ENCODE measurements at regions not wholly inside any gene's neighbourhood (a gene's known extent, or its start where the extent isn't known, plus 50 kb on each side); places are given as distances from the start of the nearest gene placed in this dataset.

DNA sequence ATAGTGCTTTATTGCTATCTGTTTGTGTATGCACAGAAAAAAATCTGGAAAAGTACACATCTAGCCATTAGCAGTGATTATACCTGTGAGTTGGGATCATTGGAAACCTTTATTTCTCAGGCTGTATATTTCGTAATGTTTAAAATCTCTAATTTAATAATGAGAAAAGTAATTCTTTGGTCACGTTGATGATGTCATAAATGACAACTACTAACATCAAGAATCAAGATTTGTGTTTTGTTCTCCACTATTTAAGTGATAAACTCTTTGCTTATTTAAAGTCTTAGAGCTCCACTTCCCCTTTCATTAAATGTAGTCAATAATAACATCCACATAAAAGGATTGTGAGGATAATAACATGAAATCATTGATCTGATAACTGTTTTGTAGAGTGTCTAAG is 126.2 kb downstream of the TMA16 start:
- no peak overlapping the region for H3K27ac ChIP-seq
- TF ChIP-seq, protein P1, sequence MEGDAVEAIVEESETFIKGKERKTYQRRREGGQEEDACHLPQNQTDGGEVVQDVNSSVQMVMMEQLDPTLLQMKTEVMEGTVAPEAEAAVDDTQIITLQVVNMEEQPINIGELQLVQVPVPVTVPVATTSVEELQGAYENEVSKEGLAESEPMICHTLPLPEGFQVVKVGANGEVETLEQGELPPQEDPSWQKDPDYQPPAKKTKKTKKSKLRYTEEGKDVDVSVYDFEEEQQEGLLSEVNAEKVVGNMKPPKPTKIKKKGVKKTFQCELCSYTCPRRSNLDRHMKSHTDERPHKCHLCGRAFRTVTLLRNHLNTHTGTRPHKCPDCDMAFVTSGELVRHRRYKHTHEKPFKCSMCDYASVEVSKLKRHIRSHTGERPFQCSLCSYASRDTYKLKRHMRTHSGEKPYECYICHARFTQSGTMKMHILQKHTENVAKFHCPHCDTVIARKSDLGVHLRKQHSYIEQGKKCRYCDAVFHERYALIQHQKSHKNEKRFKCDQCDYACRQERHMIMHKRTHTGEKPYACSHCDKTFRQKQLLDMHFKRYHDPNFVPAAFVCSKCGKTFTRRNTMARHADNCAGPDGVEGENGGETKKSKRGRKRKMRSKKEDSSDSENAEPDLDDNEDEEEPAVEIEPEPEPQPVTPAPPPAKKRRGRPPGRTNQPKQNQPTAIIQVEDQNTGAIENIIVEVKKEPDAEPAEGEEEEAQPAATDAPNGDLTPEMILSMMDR (conservative IDR thresholded peaks at IDR 0.05) = no peak

DNA sequence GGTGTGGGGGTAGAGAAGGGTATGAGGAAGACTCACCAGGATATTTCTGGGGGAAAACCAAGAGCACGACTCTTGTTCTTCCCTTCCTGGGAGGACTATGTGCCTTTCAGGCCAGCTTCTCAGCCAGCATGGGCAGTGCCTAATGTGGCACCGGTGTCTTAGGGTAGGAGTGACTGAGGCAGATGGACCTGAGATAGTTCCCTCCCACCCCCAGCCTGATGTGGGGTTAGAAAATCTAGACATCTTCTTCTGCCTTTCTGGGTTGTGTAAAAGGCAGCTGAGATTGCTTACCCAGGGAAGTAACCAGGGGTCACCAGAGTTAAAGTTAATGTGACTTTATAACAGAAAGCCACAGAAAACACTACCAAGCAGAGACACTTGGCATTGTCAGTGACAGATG is 127.3 kb downstream of the TMA16 start:
- no peak overlapping the region for H3K27ac ChIP-seq
- TF ChIP-seq, protein P1 (conservative IDR thresholded peaks at IDR 0.05) = no peak

DNA sequence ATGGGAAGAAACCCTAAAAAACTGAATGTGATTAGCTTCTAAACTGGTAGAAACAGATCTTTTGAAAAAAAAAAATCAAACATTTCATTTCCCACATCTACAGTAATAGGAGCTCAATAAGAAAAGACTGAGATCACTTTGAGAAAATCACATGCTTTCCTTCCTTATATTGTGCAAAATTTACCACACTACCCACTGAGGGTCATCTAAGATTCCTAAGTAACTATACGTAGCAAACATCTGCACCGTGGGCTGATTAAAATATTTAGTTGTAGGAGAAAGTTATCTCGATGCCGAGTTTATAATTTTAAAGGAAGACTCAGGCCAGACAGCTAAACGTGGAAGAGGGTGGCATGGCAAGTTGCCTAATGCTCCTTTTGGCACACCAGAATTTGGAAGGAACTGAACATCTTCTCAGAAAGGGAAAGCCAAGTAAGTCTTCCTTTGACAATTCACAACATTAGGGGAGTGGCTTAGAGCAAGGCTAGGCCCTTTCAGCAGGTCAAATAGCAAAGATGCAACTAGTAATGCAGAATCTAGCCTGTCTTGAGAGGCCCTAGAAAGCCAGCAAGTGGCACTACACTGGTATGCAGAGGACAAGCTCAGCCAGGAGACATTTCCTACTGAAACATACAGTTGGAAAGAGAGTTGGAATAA is 128.0 kb downstream of the TMA16 start:
- TF ChIP-seq, protein P1 (conservative IDR thresholded peaks at IDR 0.05) = no peak
- H3K27ac ChIP-seq = no peak overlapping the region

DNA sequence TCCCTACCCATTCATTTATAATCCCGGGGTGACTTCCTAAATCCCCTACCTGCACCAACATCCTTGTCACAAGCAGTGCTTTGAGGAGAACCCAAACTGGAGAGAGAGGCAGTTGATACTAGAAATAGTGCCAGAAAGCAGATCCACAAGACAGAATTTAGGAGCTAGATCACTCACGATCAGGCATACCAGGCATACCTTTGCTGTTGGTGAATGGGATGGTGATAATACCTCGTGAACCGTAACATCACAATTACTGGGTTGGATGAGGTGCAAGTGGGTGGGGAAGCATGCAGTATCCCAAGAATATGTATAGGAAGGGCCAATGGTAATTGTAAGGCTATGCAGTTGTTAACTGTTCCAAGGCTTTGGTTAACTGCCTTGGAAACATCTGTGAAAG is 129.3 kb downstream of the TMA16 start:
- TF ChIP-seq, protein P1 (conservative IDR thresholded peaks at IDR 0.05) = no peak
- H3K27ac ChIP-seq = no peak overlapping the region

DNA sequence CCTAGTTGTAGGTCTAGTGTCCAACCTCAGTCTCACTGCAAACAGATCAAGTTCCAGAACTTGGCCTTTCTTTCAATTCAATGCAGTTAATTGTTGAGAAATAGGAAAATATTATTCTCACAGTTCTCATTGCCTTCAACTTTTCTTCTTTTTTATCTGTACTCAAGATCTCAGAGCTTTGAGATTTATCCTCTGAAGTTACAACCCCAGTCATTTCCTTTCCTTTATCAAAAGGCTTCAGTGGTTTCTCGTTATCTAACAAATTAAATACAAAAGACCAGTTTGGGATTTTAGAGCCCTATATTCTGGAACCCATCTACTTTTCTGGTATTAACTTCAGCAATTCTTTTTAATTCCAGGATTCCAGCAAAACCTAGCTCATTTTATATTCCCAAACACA is 130.2 kb downstream of the TMA16 start:
- H3K27ac ChIP-seq = no peak overlapping the region
- TF ChIP-seq, protein P1 (conservative IDR thresholded peaks at IDR 0.05) = no peak

DNA sequence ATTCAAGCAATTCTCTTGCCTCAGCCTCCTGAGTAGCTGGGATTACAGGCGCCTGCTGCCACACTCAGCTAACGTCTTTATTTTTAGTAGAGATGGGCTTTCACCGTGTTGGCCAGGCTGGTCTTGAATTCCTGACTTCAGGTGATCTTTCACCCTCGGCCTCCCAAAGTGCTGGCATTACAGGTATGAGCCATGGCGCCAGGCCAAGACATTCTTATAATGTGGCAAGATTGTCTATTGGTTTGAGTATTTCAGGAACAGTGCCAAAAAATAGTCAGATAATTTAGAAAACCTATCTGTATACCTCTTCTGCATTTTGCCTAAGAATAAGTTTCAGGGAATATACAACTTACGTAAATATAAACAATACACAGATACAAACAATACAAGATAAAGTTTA is 136.8 kb downstream of the TMA16 start:
- TF ChIP-seq, protein P1 (conservative IDR thresholded peaks at IDR 0.05) = no peak
- no peak overlapping the region for H3K27ac ChIP-seq

DNA sequence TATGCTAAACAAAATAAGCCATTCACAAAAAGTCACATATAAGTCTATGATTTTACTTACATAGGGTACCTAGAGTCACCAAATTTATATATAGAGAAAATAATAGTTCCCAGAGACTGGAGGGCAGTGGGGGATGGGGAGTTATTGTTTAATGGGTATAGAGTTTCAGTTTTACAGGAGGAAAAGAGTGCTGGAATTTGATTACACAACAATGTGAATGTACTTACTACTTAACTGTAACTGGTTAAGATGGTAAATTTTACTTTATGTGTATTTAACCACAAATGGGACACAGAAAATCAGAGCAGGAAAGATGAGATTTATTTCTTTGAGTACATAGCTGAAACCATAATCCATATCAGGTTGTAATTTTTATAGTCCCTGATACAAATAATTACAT is 144.4 kb downstream of the TMA16 start:
- H3K27ac ChIP-seq = no peak overlapping the region
- TF ChIP-seq, protein P1 (conservative IDR thresholded peaks at IDR 0.05) = no peak

Measured in VCaP (cell line).